SU-DHL-6 (cell line): ENCODE measurements at regions not wholly inside any gene's neighbourhood (a gene's known extent, or its start where the extent isn't known, plus 50 kb on each side); places are given as distances from the start of the nearest gene placed in this dataset.
"Not testable (repeated sequence)": the region's sequence is repeated elsewhere in the genome, so short reads cannot be mapped to it uniquely, and the experiment has no call there.

ENCODE experiments used
- H2AFZ ChIP-seq: fragments of 200-600 bp; sonication (generic); 2 replicates; pipeline ENCODE4 v1.6.1; 2014; ENCODE audit warnings: low read depth, mild to moderate bottlenecking, moderate library complexity, mixed read lengths, antibody characterized with exemption, low read length; ENCODE audit not compliant: severe bottlenecking
- H3F3A ChIP-seq: fragments of 200-600 bp; shearing (Covaris generic); 2 replicates; pipeline ENCODE4 v1.6.0; 2016; ENCODE audit warnings: antibody characterized with exemption, mild to moderate bottlenecking; ENCODE audit not compliant: insufficient read depth
- H3K27ac ChIP-seq: fragments of 200-600 bp; sonication (generic); 2 replicates; pipeline ENCODE4 v1.5.1; 2016; ENCODE audit warnings: low read depth, mild to moderate bottlenecking, low read length, moderate library complexity, mixed read lengths
- H3K27me3 ChIP-seq: fragments of 200-600 bp; sonication (generic), shearing (Covaris generic); 2 replicates; pipeline ENCODE4 v1.6.0; 2014; ENCODE audit warnings: mild to moderate bottlenecking, low read length
- H3K36me3 ChIP-seq: fragments of 200-600 bp; sonication (generic); 2 replicates; pipeline ENCODE4 v1.6.1; 2014; ENCODE audit warnings: mild to moderate bottlenecking, low read length, mixed read lengths
- H3K4me2 ChIP-seq: fragments of 300-600, 200-600 bp; shearing (Covaris generic), sonication (generic); 2 replicates; pipeline ENCODE4 v1.6.0; 2014; ENCODE audit warnings: low read length, low read depth, mild to moderate bottlenecking; ENCODE audit not compliant: poor library complexity, severe bottlenecking
- H3K4me3 ChIP-seq: fragments of 200-600 bp; sonication (generic); 2 replicates; pipeline ENCODE4 v1.5.1; 2014; ENCODE audit warnings: antibody characterized with exemption, low read length, mild to moderate bottlenecking, mixed read lengths; ENCODE audit not compliant: insufficient read depth, poor library complexity, severe bottlenecking
- H3K79me2 ChIP-seq: fragments of 200-600 bp; sonication (generic); 2 replicates; pipeline ENCODE4 v1.6.1; 2014; ENCODE audit warnings: mild to moderate bottlenecking, low read length, moderate library complexity; ENCODE audit not compliant: insufficient read depth
- H3K9ac ChIP-seq: fragments of 200-600 bp; sonication (generic); 2 replicates; pipeline ENCODE4 v1.7.0; 2014; ENCODE audit warnings: mild to moderate bottlenecking, low read length
- H3K9me2 ChIP-seq: fragments of 200-600 bp; sonication (generic); replicated peaks from 2 replicates; pipeline ENCODE4 v1.6.1; 2014; ENCODE audit warnings: low read length; ENCODE audit not compliant: insufficient read depth
- H3K9me3 ChIP-seq: fragments of 200-600 bp; sonication (generic); 2 replicates; pipeline ENCODE4 v1.6.1; 2014; ENCODE audit warnings: low read length, mixed read lengths; ENCODE audit not compliant: insufficient read depth
- H4K20me1 ChIP-seq: fragments of 200-600 bp; sonication (generic); 2 replicates; pipeline ENCODE4 v1.6.1; 2014; ENCODE audit warnings: low read depth, mild to moderate bottlenecking, antibody characterized with exemption, low read length, moderate library complexity, mixed read lengths
- EZH2phosphoT487 ChIP-seq: fragments of 200-600 bp; sonication (generic), shearing (Covaris generic); conservative IDR thresholded peaks from 2 replicates; pipeline ENCODE4 v1.6.1; 2018; ENCODE audit warnings: mild to moderate bottlenecking, antibody characterized with exemption, low read length, moderate library complexity, mixed read lengths
- TF ChIP-seq, protein P1 (sequence below): fragments of 200-600 bp; sonication (generic); IDR thresholded peaks from one replicate; pipeline ENCODE4 v1.5.1; 2017; ENCODE audit warnings: antibody characterized with exemption, mild to moderate bottlenecking, low read length, moderate library complexity; ENCODE audit not compliant: insufficient read depth, poor library complexity, severe bottlenecking

GRCh38 chr2:236644067-236644466 lies 74.4 kb downstream of the ACKR3 start:
- Histone ChIP-seq H3K9me2 (no peaks in the 10 kb centered on the region), H3K79me2 (no peaks in the 10 kb centered on the region), H3K27ac (no peak overlapping the region), H4K20me1 (no peaks in the 10 kb centered on the region), H3K4me2 (no peak overlapping the region), H2AFZ (no peak overlapping the region), H3K4me3 (no peak overlapping the region), H3K27me3 (no peaks in the 10 kb centered on the region), H3K36me3 (no peaks in the 10 kb centered on the region), H3K9me3 (no peaks in the 10 kb centered on the region), H3K9ac (no peak overlapping the region), H3F3A (no peaks in the 10 kb centered on the region)
- TF ChIP-seq EZH2phosphoT487: no peak
- TF ChIP-seq, protein P1, sequence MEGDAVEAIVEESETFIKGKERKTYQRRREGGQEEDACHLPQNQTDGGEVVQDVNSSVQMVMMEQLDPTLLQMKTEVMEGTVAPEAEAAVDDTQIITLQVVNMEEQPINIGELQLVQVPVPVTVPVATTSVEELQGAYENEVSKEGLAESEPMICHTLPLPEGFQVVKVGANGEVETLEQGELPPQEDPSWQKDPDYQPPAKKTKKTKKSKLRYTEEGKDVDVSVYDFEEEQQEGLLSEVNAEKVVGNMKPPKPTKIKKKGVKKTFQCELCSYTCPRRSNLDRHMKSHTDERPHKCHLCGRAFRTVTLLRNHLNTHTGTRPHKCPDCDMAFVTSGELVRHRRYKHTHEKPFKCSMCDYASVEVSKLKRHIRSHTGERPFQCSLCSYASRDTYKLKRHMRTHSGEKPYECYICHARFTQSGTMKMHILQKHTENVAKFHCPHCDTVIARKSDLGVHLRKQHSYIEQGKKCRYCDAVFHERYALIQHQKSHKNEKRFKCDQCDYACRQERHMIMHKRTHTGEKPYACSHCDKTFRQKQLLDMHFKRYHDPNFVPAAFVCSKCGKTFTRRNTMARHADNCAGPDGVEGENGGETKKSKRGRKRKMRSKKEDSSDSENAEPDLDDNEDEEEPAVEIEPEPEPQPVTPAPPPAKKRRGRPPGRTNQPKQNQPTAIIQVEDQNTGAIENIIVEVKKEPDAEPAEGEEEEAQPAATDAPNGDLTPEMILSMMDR: no peak

DNA sequence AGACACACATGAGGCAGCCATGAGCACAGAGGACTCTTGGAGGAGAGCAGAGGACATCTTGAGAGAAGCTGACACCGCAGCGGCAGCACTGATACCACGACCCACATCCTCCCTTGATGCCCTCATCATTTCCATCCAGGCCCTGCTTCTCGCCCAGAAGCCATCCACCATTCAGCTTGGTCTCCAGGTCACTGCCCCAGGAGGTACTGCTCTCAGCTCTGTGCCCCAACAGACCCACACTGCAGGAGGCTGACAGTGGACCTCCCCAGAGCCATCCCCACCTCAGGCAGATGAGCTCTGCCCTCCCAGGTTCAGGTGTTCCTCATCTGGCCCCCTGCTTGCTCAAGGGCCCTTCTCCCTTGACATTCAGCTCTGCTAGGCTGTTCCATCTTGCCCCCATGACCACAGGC lies 74.9 kb downstream of the ACKR3 start:
- Histone ChIP-seq H3K27ac (no peak overlapping the region), H3K9me3 (no peaks in the 10 kb centered on the region), H3K4me2 (no peak overlapping the region), H3K79me2 (no peaks in the 10 kb centered on the region), H3K27me3 (no peaks in the 10 kb centered on the region), H3K9ac (no peak overlapping the region), H3F3A (no peaks in the 10 kb centered on the region), H4K20me1 (no peaks in the 10 kb centered on the region), H2AFZ (no peak overlapping the region), H3K9me2 (no peaks in the 10 kb centered on the region), H3K36me3 (no peaks in the 10 kb centered on the region), H3K4me3 (no peak overlapping the region)
- TF ChIP-seq, protein P1: no peak
- TF ChIP-seq EZH2phosphoT487: no peak

DNA sequence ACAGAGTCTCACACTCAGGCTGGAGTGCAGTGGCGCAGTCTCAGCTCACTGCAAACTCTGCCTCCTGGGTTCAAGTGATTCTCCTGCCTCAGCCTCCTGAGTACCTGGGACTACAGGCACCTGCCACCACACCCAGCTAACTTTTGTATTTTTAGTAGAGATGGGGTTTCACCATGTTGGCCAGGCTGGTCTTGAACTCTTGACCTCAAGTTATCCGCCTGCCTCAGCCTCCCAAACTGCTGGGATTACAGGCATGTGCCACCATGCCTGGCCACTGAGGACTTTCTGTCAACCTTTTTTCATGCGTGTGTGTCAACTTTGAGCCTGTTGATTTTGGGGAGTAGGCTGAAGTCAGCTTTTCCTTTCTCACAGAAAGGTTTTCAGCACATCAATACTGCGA lies 75.5 kb downstream of the ACKR3 start:
- not testable (repeated sequence) for H3K27me3 ChIP-seq, H4K20me1 ChIP-seq, H3K4me3 ChIP-seq, H3K9me3 ChIP-seq, H3K79me2 ChIP-seq, H3K9me2 ChIP-seq, H3F3A ChIP-seq, H3K36me3 ChIP-seq, H3K4me2 ChIP-seq, H3K9ac ChIP-seq, H3K27ac ChIP-seq, H2AFZ ChIP-seq

GRCh38 chr2:236646441-236646840 lies 76.8 kb downstream of the ACKR3 start:
- no peaks in the 10 kb centered on the region for H3K9me3 ChIP-seq
- no peak overlapping the region for H3K9ac ChIP-seq
- no peak overlapping the region for H2AFZ ChIP-seq
- no peak overlapping the region for H3K27ac ChIP-seq
- H3K27me3 ChIP-seq: no peaks in the 10 kb centered on the region
- no peak overlapping the region for H3K4me3 ChIP-seq
- no peaks in the 10 kb centered on the region for H3K9me2 ChIP-seq
- H3K79me2 ChIP-seq: no peaks in the 10 kb centered on the region
- H3K36me3 ChIP-seq: no peaks in the 10 kb centered on the region
- no peak overlapping the region for H3K4me2 ChIP-seq
- no peaks in the 10 kb centered on the region for H3F3A ChIP-seq
- H4K20me1 ChIP-seq: no peaks in the 10 kb centered on the region
- TF ChIP-seq, protein P1: no peak
- no peak for TF ChIP-seq EZH2phosphoT487
